HG03025 (cell line): ENCODE measurements at regions not wholly inside any gene's neighbourhood (a gene's known extent, or its start where the extent isn't known, plus 50 kb on each side); places are given as distances from the start of the nearest gene placed in this dataset.

Experiments used
- ATAC-seq: cut with Tn5 transposase; IDR thresholded peaks from one replicate; pipeline ENCODE4 v1.9.1; 2021; ENCODE audit warnings: mild to moderate bottlenecking, moderate library complexity; ENCODE audit not compliant: unreplicated experiment, low FRiP score

DNA sequence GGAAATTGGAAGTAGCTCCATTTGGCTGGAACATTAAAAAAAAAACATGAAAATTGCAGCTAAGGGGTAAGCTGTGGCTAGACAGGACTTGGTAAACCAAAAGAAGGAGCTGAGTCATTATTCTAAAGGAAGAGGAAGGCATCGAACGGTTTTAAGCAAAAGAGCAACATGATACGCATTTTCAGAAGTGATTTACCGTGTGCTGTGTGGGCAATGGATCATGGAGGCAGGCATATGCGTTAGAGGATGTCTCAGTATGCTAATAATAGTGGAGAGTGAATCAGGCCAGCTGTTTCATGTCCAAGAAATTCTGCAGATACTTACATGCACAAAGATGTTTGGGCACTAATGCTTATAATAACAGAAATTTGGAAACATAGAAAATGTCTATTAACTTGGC is 409.1 kb upstream of the ATP11B start:
- ATAC-seq = no peak

GRCh38 chr3:182385356-182385755 is 407.9 kb upstream of the ATP11B start:
- ATAC-seq = no peak

DNA sequence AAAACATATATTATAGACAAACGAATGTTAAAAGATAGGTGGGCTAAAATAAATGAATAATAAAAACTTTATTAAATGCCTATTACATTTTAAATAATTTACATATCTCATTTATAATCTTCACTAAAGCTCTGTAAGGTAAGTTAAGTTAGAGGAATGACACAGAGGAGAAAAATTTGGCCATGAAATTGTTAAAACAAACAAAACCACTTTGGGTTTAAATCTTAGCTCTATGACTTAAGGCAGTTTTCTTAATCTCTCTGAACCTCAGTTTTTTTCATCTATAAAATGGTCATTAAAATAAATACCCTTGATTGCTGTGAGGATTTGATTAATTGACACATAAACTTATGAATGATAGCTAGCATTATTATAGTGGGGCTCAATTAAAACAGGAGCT is 404.8 kb upstream of the ATP11B start:
- no peak for ATAC-seq

DNA sequence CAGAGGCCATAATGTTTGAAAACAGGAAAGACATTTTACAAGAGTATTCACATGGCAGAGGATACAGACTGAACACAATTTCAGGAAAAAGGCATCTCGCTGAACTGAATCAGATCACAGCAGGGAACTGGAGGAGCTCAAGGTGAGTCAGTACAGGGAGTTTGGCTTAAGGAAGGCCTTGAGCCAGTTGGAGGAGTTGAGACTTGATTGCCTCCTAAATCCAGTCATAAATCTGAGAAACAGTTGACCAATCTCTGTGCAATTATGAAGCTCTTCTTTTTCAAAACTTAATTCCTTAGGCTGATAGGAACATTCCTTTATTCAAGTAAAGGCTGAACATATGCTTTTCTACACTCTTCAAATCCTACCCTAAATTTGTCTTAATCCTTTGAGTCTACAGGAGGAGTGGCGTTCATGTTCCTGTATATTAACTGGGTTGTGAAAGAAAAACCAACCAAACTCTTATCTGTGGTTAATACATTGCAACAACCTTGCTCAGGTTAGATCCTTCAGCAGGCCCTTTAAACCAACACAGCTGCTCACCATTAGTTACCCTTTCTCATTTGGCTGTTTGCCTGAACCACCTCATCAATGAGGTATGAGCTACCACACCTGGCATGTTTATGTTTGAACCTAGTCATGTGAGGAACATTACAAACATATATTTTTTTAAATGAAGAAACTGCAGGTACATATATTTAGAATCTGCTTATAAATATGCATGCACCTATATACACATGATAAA is 404.1 kb upstream of the ATP11B start:
- ATAC-seq = no peak

DNA sequence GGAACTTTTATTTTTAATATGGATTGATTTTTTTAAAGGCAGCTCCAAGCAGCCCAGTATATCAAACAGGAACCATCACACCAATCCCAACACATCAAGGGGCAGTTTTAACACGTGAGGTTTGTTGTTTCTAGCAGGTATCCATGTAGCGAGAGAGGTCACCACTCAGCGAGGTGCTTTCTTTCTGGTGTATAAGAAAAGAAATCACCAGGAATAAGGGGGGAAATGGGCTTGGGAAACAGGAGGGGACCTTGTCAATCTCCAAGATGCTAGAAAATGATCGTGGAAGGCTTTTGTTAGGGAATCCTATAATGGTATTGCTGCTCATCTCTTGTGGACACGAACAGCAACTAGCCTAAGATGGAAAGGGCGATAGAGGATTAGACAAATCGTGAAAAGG is 402.9 kb upstream of the ATP11B start:
- ATAC-seq = no peak

DNA sequence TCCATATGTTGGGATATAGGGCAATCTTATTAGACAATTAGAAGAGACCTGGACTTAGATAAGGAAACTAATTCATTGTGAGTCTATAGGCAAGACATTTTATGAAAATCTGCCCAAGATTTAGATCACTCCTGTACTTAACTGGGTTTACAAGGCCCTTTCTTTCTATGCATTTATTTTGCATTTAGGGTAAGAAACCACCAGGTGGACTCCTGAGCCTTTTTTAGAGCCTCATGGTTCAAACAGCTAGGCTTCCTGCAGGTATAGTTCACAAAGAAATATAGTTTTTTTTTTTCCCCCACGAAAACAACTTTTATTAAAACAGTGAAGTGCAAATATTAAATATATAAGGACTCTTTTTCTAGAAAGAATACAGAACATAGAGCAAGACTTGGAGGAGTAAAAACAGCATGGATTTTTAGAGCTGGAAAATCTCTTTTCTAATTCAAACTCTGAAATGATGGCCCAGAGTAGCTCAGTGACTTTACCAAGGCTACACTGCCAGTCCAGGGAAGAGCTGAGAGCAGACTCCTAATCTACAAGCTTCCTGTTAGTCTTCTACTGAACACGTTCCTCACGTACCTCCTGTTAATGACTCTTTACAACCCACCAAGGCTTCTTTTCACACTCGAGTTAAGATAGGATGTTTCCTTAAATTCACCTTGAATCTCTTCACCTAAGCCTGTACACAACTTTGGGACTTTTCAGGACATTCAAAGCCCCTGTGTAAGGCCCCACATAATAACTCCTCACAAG is 400.9 kb upstream of the ATP11B start:
- ATAC-seq = no peak

DNA sequence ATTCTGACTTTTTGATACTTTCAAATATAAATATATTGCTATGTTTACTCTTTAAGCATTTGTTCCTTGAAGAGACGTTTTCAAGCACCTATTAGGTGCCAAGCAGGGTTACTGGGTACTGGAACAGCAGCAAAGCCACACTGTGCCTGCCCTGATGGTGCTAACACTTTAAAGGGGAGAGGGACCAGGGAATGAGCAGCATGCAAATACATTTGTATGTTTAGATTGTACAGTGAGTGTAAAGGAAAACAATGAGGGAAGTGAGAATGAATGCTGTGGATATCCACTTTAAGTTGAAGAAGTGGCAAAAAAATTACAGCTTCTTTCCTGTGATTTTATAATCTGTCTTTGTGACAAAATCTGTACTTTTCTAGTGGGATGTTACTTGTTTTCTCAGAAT is 400.2 kb upstream of the ATP11B start:
- ATAC-seq = no peak

- ATAC-seq = no peak
Observed at GRCh38 chr3:182393830-182394367, 399.4 kb upstream of the ATP11B start.

DNA sequence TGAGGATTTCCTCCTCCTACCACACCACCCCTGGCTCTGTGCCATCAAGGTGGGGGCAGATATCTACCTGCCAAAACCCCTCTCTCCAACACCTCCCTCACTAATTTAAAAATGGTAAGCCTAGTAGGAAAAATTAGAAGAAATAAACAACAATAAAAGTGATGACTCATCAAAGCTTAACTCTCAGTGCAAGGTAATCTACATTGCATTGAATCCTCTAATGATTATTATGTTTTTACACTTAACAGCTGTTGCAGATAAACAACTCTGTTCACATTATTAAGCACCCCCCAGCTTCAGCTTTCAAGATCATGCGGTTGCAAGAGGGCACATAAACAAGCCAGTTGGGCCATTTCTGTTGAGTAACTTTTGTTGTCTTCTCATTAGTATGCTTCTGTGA is 396.1 kb upstream of the ATP11B start:
- ATAC-seq = no peak

GRCh38 chr3:182399978-182400737 is 393.1 kb upstream of the ATP11B start:
- ATAC-seq = no peak

DNA sequence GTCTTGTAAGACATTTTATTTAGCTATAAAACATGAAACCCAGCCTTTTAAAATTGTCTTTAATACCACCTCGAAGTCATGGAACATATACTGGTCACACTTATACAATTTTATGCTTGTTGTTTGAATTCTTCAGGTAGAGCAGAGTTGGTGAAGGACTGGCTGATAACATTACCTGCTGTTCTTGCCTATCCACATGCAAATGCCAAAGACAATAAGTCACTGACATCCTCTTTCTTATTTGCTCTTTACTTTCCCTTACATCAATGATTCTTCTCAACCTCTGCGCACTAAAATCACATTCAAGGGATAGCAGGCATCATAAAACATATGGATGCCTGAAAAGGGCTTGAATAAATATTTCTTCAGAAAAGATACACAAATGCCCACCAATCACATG is 392.5 kb upstream of the ATP11B start:
- no peak for ATAC-seq

GRCh38 chr3:182404031-182404430 is 389.3 kb upstream of the ATP11B start:
- no peak for ATAC-seq

DNA sequence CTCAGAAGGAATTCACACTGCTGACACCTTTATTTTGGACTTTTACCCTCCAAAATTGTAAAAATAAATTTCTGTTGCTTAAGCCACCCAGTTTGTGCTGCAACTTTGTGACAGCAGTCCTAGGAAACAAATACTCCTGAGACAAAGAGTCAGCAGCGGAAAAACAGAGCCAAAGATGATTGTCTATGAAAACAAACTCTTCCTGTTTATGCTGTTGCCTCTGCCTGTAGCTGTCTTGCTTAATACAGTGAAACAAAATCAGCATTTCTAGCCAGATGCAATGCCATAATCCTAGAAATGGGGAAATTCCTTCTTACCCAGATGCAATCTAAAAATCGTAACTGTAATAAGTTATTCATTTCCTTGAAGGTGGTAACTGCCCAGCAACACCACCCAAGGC is 387.5 kb upstream of the ATP11B start:
- no peak for ATAC-seq

DNA sequence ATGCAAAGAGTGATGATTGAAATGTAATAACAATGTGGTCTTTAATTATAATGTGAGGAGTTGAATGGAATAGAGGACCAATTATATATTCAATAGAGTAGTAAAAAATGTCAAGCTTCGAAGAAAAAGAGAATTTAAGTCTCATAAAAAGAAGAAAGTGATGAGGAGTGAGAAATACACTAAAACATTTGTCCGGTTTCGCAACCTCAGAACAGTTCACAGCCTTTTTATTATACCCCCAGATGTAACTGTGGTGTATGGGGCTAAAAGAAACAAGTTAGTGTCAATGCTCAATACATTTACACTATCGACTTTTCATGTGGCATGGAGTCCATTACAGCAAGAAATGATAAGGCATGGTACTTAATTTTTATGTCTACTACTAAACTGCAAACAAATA is 386.5 kb upstream of the ATP11B start:
- no peak for ATAC-seq

GRCh38 chr3:182410051-182410450 is 383.3 kb upstream of the ATP11B start:
- no peak for ATAC-seq

GRCh38 chr3:182412066-182412465 is 381.2 kb upstream of the ATP11B start:
- ATAC-seq = no peak

DNA sequence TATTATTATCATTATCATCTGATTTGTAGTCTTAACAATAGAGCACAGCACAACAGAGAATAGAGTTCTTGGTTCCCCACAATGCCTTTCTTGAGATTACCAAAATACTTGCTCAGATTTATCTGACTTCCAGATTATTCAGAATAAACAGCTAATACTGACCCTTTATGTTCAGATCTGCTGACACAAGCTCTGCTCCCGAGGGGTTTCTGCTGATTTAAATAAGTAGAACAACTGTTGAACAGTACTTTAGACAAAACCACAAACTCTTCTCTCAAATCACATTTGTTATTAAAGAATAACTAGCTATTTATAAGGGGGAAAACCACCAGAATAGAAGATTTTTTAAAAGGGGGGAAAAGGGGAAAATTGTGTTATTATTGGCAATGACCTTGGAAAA is 380.2 kb upstream of the ATP11B start:
- ATAC-seq = no peak

DNA sequence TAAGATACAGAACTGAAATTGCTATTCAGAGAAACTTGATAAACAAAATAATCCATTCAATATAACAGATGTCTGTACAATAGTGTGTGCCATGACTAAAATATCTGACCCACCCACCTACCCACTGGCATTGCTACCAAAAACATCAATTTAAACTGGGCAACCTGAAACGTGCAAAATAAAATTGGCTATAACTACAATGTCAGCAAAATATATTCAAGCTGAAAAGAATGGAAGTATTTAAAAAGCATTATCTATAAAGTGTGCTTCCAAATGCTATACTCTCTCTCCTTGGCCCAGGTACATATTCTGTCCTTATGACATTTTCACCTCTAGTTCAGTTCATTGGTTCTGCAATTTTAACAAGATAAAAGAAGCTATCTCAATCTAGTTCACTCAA is 379.6 kb upstream of the ATP11B start:
- ATAC-seq = no peak

- no peak for ATAC-seq
Observed at GRCh38 chr3:182414586-182414985, 378.7 kb upstream of the ATP11B start.

DNA sequence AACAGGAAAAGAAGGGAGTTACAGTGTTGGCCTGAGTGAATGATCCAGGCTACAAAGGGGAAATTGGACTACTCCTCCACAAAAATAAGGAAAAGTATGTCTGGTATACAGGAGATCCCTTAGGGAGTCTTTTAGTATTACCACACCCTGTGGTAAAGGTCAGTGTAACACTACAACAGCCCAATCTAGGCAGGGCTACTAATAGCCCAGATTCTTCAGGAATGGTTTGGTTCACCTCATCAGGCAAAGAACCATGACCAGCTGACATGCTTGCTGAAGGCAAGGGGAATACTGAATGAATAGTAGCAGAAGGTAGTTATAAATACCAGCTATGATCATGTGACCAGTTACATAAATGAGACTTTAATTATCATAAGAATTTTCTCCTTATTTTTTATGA is 372.6 kb upstream of the ATP11B start:
- no peak for ATAC-seq

GRCh38 chr3:182424006-182424405 is 369.3 kb upstream of the ATP11B start:
- ATAC-seq = no peak
